Anterior cingulate cortex (tissue), 58 donors: ENCODE measurements at regions not wholly inside any gene's neighbourhood (a gene's known extent, or its start where the extent isn't known, plus 50 kb on each side); places are given as distances from the start of the nearest gene placed in this dataset.

Experiments used
- DNase-seq, 58 donors: peaks; one replicate each; lab custom pipeline; 2025; lab: John Stamatoyannopoulos, UW

DNA sequence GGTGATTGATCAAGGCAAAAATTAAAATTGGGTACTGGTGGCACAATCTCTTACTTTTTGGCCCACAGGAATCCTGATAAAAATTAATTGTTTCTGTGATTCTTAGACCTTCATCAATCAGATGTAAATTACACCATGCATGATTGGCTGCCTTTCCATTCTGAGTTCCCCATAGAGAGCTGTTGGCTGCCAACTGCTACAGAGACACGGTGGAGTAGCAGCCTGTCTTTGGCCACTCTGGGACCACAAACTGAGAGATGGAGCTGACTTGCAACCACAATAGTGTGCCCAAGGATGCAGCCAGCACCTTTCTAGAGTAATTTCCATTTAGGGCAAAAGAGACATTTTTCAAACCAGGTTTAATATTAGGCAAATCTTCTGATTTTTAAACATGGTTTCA is 274.3 kb upstream of the MMS22L start:
- DNase-seq: no peak

DNA sequence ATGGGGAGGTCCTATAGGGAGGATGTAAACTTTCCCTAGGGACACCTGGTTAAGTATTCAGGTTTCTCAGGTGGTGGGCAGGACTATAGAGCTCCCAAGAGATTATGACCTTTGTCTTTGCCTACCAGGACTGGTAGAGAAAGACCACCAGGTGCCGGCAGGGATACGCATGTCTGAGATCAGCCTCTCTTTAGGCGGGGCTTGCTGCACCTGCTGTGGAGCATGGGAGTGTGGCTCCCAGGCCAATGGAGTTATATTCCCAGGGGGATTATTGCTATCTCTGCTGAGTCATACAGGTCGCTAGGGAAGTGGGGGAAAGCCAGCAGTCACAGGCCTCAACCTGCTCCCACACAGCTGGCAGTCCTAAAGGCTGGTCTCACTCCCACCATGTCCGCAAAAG is 280.5 kb upstream of the MMS22L start:
- no peak for DNase-seq

DNA sequence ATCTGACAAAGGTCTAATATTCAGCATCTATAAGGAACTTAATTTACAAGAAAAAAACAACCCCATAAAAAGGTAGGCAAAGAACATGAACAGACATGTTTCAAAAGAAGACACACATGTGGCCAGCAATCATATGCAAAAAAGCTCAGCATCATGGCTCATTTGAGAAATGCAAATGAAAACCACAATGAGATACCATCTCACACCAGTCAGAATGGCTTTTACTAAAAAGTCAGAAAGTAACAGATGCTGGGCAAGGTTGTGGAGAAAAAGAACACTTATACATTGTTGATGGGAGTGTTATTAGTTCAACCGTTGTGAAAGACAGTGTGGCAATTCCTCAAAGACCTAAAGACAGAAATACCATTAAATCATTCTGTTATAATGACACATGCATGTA is 289.9 kb upstream of the MMS22L start:
- DNase-seq: no peak

DNA sequence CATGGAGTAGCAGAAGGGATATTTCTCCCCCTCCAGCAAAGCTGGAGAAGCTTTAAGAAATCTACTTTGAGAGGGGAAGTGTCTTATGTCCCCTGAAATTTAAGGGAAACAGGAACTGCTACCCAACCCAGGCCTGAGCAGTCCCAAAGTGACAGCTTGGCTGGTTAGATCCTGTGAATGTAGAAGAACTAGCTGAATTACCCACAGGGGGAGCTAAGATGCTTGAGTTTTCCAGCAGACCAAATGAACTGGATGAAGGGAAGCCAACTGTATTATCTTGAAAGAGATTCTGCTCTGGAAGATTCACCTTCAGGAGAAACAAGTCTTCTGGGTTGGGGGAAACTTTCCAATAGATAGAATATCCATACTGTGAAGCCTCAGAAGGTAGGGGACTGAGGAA is 303.3 kb upstream of the MMS22L start:
- DNase-seq: peak in 3 of 58 donors; percentile 0 to 13 (median 4)

DNA sequence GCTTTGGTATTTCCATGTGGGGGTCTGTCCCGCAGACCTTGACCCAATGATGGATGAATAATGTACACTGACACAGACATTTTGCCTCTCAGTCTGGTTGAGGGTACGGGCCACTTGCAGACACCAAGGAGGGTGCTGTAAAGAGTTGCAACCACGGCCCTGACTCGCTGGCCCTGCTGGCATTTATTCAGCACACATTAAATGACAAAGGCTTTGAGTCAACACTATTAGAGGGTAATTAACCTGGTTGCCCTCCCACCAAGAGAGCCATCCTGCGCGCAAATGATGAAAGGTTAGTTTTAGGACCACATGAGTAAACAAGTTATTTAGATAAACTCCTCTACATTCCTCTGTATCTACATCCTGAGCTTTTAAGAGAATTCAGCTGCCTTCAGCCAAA is 308.9 kb upstream of the MMS22L start:
- DNase-seq: no peak

DNA sequence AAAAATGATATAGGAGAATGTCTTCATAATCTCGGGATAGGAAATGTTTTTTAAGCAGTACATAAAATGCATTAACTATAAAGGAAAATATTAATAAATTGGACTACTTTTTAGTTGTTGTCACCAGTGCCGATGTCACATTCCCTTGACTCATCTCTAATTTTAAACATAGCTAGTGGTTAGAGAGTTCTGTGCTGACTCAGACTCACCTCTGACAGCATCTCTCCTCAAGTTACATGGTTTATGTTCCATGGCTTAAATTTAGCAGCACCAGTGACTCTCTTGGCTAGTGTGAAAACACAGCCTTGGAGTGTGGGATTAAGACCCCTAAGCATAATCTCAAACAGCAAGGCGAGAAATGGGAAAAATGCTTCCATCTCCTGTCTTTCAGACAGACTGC is 311.8 kb upstream of the MMS22L start:
- no peak for DNase-seq

DNA sequence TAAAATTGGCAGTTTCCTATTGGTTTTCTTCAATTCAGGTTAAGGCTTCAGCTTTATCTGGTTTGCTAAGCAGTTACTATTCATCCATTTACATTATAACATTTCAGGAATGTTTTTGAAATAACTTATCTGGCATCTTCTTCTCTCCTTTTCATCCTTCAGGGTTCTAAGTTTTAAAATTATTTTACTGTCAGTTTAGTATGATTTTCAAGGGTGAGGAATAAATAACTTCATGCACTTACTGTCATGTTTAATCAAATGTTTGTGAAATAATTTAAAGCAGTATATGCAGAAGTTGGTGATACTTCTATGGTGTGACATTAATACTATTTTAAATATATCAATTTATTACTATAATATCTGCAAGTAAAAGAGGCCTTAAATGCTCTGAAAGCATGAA is 338.1 kb upstream of the MMS22L start:
- DNase-seq: no peak

DNA sequence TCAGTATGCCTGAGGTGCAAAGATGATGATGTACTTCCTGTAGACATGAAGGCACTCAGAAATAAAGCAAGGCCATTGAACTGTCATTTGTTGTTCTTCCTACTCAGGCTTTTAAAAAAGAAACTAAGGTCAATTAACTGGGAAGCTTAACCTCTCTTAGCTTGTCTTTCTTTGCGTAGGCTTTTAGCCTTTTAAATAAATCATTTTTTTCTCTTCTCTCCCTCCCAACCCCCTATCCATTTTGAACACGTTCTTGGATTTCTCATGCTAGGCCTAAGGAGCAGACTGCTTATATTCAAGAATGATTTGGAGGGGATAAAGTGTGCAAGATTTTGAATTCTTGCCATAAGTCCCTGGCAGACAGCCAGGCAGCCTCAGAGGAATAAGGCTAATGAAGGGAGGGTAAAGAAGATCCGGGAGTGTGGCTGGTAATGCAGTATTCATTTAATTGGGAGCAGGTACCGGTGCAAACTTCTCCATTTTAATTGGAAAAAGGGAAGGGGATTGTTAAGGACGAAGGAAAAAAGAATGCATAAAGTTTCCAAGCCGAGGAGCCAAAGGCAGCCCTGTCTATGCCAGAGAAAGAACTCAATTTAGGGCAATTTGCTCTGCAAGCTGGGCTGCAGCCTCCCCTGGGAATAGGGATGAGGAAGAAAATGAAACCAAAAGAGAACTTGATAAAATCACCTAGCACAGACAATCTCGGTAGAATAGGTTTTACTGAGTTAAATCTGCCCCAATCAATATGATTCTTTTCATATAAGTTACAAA is 343.8 kb upstream of the MMS22L start:
- peak in 34 of 58 donors; percentile 1 to 72 (median 22) for DNase-seq

DNA sequence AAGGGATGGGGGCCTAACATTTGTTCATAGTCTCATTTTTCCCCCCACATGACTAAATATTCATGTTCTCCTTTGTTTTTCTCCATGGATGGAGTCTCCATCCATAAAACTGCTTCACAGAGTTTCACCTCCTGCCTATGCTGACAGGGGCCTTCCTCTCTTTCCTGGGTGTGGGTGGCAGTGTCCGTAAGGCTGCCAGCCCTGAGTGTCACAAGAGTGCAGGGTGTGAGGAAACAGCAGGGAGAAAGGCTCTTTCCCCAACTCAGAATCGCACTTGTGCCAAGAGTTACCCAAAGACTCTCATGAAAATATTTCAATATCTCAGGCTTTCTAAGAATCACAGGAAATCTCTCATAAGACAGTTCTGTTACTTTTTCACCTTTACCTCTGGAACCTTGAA is 346.2 kb upstream of the MMS22L start:
- DNase-seq: peak in 12 of 58 donors; percentile 0 to 7 (median 2)

DNA sequence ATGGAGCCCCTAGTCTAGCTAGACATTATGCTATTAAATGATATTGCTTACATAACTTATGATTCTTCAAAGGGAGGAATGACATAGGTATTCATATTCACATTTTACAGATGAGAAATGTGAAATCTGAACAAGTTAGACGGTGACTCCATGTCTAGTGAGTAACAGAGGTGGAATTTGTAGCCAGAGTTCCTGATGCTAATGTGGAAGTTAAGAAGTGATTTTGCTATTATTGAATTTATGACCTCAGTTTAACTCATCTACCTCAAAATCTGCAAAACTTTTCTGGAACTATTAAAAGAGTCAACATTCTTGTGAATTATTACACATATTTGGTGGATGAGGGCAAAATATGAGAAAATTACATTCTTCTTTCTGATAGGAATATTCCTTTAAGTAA is 347.6 kb upstream of the MMS22L start:
- DNase-seq: no peak

DNA sequence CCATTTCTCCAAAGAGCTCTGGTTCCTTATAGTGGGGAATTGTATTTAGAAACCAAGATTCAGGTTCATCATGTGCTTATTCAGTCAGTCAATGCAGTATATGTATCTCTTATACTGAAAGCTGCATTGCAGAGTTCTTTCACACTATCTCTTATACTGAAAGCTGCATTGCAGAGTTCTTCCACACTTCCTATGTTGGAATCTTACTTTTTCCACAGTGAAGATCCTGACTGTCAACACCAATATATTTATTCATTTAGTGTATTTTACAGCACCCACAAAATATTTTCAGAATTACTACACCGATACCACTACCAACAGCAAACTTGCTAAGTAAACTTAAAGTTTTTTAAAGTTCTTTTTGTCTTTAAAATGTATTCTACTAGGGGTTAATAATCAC is 349.3 kb upstream of the MMS22L start:
- no peak for DNase-seq

DNA sequence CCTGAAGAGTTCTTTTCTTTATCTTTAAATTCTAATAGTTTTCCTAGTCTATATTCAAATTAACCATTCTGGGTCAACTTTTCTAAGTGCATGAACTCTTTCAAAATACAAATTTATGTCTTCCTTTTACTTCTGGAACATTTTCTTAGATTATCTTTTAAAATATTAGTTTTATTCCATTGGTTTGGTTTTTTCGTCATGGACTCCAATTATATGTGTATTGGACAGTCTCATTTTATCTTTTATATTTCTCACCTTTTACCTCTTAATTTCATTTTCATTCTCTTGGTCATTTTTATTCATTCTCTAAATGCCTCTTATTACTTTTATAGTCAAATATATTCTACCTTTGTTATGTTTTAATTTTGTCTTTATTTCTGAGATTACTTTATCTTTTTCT is 356.7 kb upstream of the MMS22L start:
- no peak for DNase-seq

DNA sequence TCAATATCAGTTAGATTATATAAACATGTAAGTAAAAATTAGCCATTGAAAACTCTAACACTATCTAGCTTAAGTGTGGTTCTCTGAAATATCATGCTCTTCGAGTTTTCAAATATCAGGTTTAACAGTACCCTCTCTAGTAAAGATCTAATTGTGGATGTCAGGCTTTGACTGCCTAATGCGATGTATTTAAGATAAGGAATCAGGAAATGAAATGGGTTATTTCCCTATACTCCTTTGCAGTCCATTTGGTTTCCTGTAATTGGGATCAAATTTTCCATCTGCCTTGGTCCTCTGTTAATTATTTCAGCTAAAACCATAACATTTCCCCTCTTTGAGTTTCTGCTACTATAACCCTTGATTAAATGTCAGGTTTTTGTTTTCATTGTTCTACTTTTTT is 361.3 kb upstream of the MMS22L start:
- no peak for DNase-seq

DNA sequence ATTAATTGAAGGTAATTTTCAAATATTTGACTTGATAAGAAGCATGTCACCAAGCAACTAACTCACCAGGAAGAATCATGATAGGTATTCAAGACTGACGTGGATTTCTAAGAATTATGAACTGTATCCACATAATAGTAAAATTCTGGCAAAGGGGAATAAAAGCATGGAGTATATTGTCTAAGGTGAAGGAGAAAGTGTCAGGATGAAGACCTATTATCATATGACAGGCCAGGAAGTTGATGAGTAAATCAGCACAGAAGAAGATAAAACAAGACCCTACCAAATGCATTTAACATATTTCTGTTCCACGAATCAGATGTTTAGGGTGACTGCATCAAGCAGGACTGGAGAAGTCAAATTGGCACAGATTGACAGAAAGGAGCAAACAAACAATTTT is 362.7 kb upstream of the MMS22L start:
- no peak for DNase-seq

DNA sequence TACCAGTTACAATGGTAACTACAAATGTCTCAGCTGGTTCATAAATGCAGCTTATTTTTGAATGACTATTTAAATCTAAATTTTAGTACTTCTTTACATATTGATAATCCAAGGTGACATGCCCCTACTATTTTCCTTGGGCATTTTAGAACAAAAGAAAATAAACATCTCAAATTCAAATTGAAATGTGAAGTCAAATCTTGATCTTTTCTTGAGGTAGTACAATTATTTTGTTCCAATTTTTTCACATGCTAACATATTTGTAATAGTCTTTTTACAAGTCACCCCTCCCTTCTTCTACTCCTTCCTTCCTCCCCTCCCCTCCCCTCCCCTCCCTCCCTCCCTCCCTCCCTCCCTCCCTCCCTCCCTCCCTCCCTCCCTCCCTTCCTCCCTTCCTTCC is 370.1 kb upstream of the MMS22L start:
- no peak for DNase-seq

DNA sequence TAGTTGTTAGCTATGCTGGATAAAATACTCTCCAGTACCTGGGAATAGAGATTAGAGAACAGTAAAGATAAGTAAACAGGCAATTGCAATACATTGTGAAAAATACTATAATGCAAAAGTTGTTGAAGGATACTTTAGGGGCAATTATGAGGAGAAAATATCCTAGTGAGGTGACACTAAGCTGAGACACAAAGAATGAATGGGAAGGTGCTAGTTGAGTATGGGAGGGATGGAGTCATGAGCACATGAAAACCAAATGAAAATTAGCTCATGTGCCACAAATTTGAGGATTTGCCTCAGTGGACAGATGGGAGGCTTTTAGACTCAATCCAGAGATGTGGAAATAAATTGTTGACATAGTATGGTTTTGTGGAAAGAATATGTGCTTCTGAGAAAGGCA is 370.5 kb upstream of the MMS22L start:
- DNase-seq: no peak

DNA sequence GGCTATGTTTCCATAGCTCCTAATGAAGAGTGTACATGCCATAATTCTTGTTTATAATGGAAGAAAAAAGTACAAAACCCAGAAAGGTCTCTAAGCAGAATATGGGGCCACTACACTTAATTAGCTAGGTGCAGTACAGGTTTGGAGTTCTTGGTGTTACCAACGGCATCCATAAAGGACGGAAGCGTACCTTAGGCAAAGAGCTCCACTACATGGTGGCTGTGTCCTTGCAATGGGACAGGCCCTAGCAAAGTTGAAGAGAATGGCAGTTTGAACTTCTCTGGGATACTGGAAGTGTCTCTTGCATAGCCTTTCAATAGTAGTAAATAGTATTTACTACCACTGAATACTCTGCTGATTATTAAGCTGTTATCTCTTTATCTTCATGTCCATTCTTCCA is 371.7 kb upstream of the MMS22L start:
- no peak for DNase-seq

DNA sequence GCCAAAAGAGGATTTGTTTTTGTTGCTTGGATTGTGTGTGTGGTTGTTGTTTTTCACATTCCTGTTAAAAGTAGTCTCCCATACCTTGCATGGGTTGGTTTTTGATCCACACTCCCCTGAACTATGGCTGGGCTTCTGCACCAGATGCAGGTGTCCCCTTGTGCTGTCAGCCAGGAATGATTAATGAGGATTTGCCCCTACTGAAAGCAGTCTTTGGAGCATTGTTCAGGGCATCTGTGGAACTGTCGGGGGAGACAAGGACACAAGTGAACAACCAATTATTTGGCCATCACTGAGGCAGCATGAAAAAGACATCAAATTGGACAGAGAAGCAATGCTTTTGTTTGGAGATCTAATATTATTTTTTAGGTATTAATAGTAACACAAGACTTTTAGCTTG is 373.2 kb upstream of the MMS22L start:
- peak in 2 of 58 donors; percentile 0 to 7 for DNase-seq

DNA sequence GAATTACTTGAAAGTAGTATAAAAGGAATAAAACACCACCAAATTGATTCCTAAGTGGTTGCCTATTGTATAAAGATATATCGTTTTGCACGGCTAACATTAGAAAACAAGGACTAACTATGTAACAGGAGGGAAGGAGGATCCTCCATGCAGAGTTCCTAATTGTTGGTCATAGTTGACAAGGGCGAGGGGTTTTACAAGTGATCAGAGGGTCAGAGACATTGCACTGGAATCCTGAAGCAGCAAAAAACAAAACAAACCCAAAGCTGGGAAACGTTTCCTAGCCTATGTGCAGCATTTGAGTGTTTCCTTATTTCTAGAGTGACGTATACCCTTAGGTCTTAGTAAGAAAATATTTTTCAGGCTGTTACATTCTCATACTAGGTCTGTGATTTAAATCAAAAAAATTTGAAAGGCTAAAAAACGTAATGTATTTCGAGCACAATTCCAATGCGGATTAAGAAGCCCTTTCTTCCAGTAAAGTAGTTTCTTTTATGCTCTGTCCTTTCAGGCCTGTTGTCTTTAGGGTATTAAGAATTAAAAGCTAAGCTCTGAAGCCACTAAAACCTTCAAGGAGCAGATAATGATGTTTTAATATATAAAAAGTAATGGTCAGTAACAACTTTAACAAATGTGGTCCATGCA is 373.8 kb upstream of the MMS22L start:
- DNase-seq: no peak

DNA sequence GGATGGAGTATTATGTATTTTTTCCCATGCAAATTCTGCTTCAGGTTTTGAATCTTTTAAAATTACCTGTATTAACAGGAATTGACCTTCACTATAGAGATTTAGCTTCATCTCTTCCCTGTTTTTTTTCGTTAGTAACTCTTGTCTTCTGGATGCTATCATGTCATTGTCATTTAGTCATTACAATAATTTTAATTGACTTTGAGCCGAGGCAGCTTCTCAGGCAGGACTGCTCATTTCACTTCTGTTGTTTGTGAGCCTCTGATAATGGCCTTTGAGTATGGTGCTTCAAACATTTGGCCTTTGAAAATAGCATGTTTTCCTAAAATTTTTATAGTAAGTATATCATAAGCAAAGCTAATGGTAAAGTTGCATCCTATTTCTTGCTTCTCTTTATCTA is 375.1 kb upstream of the MMS22L start:
- no peak for DNase-seq

DNA sequence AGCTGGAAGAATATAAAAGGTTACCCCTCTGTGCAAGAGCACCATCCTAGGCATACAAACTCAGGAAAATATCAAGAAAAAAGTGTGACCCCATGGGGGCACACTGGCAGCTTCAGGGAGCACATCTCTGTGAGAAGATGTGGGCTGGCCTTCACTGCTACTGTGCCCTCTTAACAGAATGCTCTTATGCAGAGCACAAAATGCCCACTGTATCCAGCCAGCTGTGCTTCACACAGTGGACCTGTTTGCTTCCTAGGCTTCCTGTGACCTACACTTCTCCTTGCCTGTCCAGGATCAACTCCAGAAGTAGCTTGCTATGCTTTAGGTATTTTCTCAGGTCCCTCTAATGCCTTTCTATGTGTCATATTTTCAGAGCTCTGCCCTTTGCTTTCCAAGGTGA is 380.2 kb upstream of the MMS22L start:
- peak in 9 of 58 donors; percentile 1 to 32 (median 6) for DNase-seq

DNA sequence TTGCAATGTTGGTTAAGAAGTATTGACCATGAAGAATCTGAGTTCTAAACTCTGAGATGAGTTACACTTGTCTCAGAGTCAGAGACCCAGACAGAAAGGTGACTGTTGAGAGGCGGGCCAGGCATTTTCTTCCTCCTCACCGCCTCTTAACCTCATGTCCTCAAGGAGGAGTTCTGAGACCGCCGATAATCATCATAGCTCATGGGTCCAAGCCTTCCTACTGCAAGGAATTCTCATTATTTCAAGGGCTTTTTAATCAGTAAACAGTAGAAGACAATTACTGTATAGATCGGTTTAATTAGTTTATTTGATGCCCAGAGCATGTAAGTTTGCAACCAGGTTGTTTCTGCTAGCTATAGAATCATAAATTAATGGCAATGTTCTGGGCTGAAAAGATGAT is 382.4 kb upstream of the MMS22L start:
- DNase-seq: no peak
